Heart left ventricle (tissue), 16 donors: ENCODE measurements at regions not wholly inside any gene's neighbourhood (a gene's known extent, or its start where the extent isn't known, plus 50 kb on each side); places are given as distances from the start of the nearest gene placed in this dataset.

Experiments used
- ATAC-seq, 4 donors: fragments of 200-7000 bp; cut with Tn5 transposase; one replicate each; pipeline ENCODE4 v1.9.1; 2020 to 2022; ENCODE audit warnings: moderate library complexity in 4 of 4, mild to moderate bottlenecking in 3 of 4, moderate number of reproducible peaks in 1 of 4
- DNase-seq, 5 donors: peaks; one replicate each; pipeline ENCODE4 v3.0.0-alpha.2; 2020
- H3K27ac ChIP-seq, 12 donors: fragments of 200-600 bp; sonication (generic) in 4 of 12; one replicate each; pipeline versions ENCODE4 v1.5.0 to v1.8.0; 2016 to 2022; ENCODE audit warnings: mild to moderate bottlenecking in 2 of 12
- H3K27me3 ChIP-seq, 9 donors: fragments of 200-600 bp; sonication (generic) in 2 of 9; one replicate each; pipeline versions ENCODE4 v1.5.1 to v1.8.0; 2016 to 2022; ENCODE audit warnings: mild to moderate bottlenecking in 3 of 9
- H3K36me3 ChIP-seq, 9 donors: fragments of 200-600 bp; sonication (generic) in 2 of 9; one replicate each; pipeline versions ENCODE4 v1.5.0 to v1.8.0; 2018 to 2022; ENCODE audit warnings: mild to moderate bottlenecking in 2 of 9
- H3K4me1 ChIP-seq, 12 donors: fragments of 200-600 bp; sonication (generic) in 4 of 12; one replicate each; pipeline versions ENCODE4 v1.5.0 to v1.8.0; 2016 to 2022; ENCODE audit warnings: mild to moderate bottlenecking in 3 of 12
- H3K4me3 ChIP-seq, 12 donors: fragments of 200-600 bp; sonication (generic) in 4 of 12; one replicate each; pipeline versions ENCODE4 v1.5.0 to v1.8.0; 2017 to 2022; ENCODE audit warnings: mild to moderate bottlenecking in 9 of 12, moderate library complexity in 4 of 12
- H3K9me3 ChIP-seq, 12 donors: fragments of 200-600 bp; sonication (generic) in 4 of 12; one replicate each; pipeline versions ENCODE4 v1.5.0 to v1.8.0; 2016 to 2022; ENCODE audit warnings: mild to moderate bottlenecking in 1 of 12
- CTCF ChIP-seq, 12 donors: fragments of 200-600 bp; sonication (generic) in 4 of 12; IDR thresholded peaks; one replicate each; pipeline versions ENCODE4 v1.5.0 to v1.8.0; 2018 to 2022; ENCODE audit warnings: antibody characterized with exemption in 12 of 12, mild to moderate bottlenecking in 5 of 12
- POLR2A ChIP-seq, 2 donors: fragments of 450-650 bp; IDR thresholded peaks; one replicate each; pipeline ENCODE4 v1.6.1; 2017; ENCODE audit warnings: antibody characterized with exemption in 2 of 2, mild to moderate bottlenecking in 2 of 2, moderate library complexity in 2 of 2
- WGBS, 4 donors: extraction: QIAGEN DNeasy Blood & Tissue Kit in 2 of 4; methylation state at CpG; one replicate each; pipeline versions ENCODE4 v1.1.5 to v1.1.7; 2013 to 2018; 5-methylcytosine and 5-hydroxymethylcytosine counted together
- intact Hi-C, 10 donors: fragments of 100-400 bp; cut with DNase I; formaldehyde crosslinking; loops; one replicate each; pipeline versions ENCODE4 v1.11.1 to v1.14.2; 2022
- donor health status: ischemic (EF 13 %, LVEDD 7.1; RV severe dilation, severe dysfunction).
- donor health status: healthy with polysubstance abuse.
- donor health status: DM: no; HTN: yes; CAD: no.
- donor health status: DM: no; HTN: no; CAD: no.
- donor health status: ischemic (EF 25% LVEDD 6.9; RV normal size, moderate dysfunction).
- donor health status: ischemic (EF 25% LVEDD 5.7; RV mildly dilated, moderate dysfunction).
- donor health status: healthy.
- donor health status: DM: yes; HTN: yes; CAD: no.
- donor health status: ischemic (EF 35%, LVEDD 5.7; RV mildly dilated, moderate dysfunction).
- donor health status: nonischemic (EF 11% LVEDD 7.7; RV severe dilation, severe dysfunction).
- donor health status: DM: yes; HTN: yes; CAD: no.
- donor health status: PGD.
- donor health status: ischemic (EF 29% LVEDD 5.4; RV normal size, mild dysfunction).
- donor health status: nonischemic (EF 23%, LVEDD 6.1; RV moderate dilation, normal function).

GRCh38 chr1:14309984-14310383 is 288.5 kb upstream of the KAZN start:
- 69 to 82% (median 79%) methylated on average over 3 of the region's 3 CpGs for WGBS, 4 donors
- TF ChIP-seq CTCF (IDR thresholded peaks at IDR 0.05) (no peak), POLR2A (IDR thresholded peaks at IDR 0.05) (no peak)
- Histone ChIP-seq H3K4me1 (peaks cover 0 to 9% (median 0%) of the 10 kb centered on the region in 12 donors), H3K36me3 (no peaks in the 10 kb centered on the region), H3K4me3 (no peak overlapping the region), H3K9me3 (peaks cover 0 to 5% (median 0%) of the 10 kb centered on the region in 12 donors), H3K27me3 (no peaks in the 10 kb centered on the region), H3K27ac (no peak overlapping the region)
- intact Hi-C loops = no loop called here
- ATAC-seq (no peak), DNase-seq (no peak)

- WGBS, 4 donors = 89 to 93% (median 90%) methylated on average over 9 of the region's 9 CpGs
- Histone ChIP-seq H3K27ac (no peak overlapping the region), H3K36me3 (no peaks in the 10 kb centered on the region), H3K4me1 (peaks cover 0 to 4% (median 0%) of the 10 kb centered on the region in 12 donors), H3K4me3 (no peak overlapping the region), H3K9me3 (peaks cover 0 to 5% (median 0%) of the 10 kb centered on the region in 12 donors), H3K27me3 (no peaks in the 10 kb centered on the region)
- DNase-seq (no peak), ATAC-seq (no peak)
- no peak for TF ChIP-seq CTCF (IDR thresholded peaks at IDR 0.05)
- TF ChIP-seq POLR2A (IDR thresholded peaks at IDR 0.05) = no peak
- intact Hi-C loops = no loop called here
Observed at GRCh38 chr1:14310476-14310875, 288.0 kb upstream of the KAZN start.

- intact Hi-C loops = no loop called here
- Histone ChIP-seq H3K36me3 (no peaks in the 10 kb centered on the region), H3K4me3 (no peak overlapping the region), H3K4me1 (no peaks in the 10 kb centered on the region), H3K27me3 (no peaks in the 10 kb centered on the region), H3K9me3 (peaks cover 0 to 5% (median 0%) of the 10 kb centered on the region in 12 donors), H3K27ac (no peak overlapping the region)
- DNase-seq = no peak
- no peak for TF ChIP-seq POLR2A (IDR thresholded peaks at IDR 0.05)
- TF ChIP-seq CTCF (IDR thresholded peaks at IDR 0.05) = no peak
- WGBS, 4 donors = 69 to 82% (median 76%) methylated on average over 1 of the region's 1 CpG
- ATAC-seq = no peak
Observed at GRCh38 chr1:14313731-14314431, 284.6 kb upstream of the KAZN start.

GRCh38 chr1:14318830-14319229 is 279.7 kb upstream of the KAZN start:
- H3K9me3 ChIP-seq = peaks cover 0 to 4% (median 0%) of the 10 kb centered on the region in 12 donors
- H3K27ac ChIP-seq = no peak overlapping the region
- no peaks in the 10 kb centered on the region for H3K36me3 ChIP-seq
- intact Hi-C loops = no loop called here
- no peak overlapping the region for H3K4me3 ChIP-seq
- no peak for DNase-seq
- H3K27me3 ChIP-seq = peaks cover 0 to 22% (median 0%) of the 10 kb centered on the region in 9 donors
- no peaks in the 10 kb centered on the region for H3K4me1 ChIP-seq
- TF ChIP-seq CTCF (IDR thresholded peaks at IDR 0.05) (no peak), POLR2A (IDR thresholded peaks at IDR 0.05) (no peak)
- ATAC-seq = no peak
- 77 to 91% (median 82%) methylated on average over 1 of the region's 1 CpG for WGBS, 4 donors
